SK-N-SH treated with all-trans-retinoic acid at 6 μM for 48 hours (cell line): ENCODE measurements at regions not wholly inside any gene's neighbourhood (a gene's known extent, or its start where the extent isn't known, plus 50 kb on each side); places are given as distances from the start of the nearest gene placed in this dataset.

Source experiments
- BACH2 ChIP-seq: fragments of 250-450 bp; sonication (Bioruptor Pico); IDR thresholded peaks from 2 replicates; pipeline ENCODE4 v1.9.0; 2021; ENCODE audit warnings: mild to moderate bottlenecking, borderline replicate concordance
- CREB5 ChIP-seq: fragments of 250-450 bp; sonication (Bioruptor Pico); IDR thresholded peaks from 2 replicates; pipeline ENCODE4 v1.5.1; 2020; ENCODE audit warnings: low read depth, mild to moderate bottlenecking, moderate library complexity
- CSDC2 ChIP-seq: fragments of 250-450 bp; sonication (Bioruptor Pico); IDR thresholded peaks from 2 replicates; pipeline ENCODE4 v1.5.0; 2020; ENCODE audit warnings: mild to moderate bottlenecking, moderate library complexity
- OSR1 ChIP-seq: fragments of 250-450 bp; sonication (Bioruptor Pico); IDR thresholded peaks from 2 replicates; pipeline ENCODE4 v1.8.0; 2022; ENCODE audit warnings: moderate library complexity, mild to moderate bottlenecking, inconsistent platforms
- TOX ChIP-seq: fragments of 250-450 bp; sonication (Bioruptor Pico); IDR thresholded peaks from 2 replicates; pipeline ENCODE4 v1.8.0; 2021; ENCODE audit warnings: mild to moderate bottlenecking, moderate library complexity, borderline replicate concordance
- TSHZ2 ChIP-seq: fragments of 250-450 bp; sonication (Bioruptor Pico); IDR thresholded peaks from 2 replicates; pipeline ENCODE4 v1.5.0; 2020; ENCODE audit warnings: mild to moderate bottlenecking, moderate library complexity
- ZC3H10 ChIP-seq: fragments of 250-450 bp; sonication (Bioruptor Pico); IDR thresholded peaks from 2 replicates; pipeline ENCODE4 v1.5.1; 2021; ENCODE audit warnings: mild to moderate bottlenecking, moderate library complexity
- ZFP30 ChIP-seq: fragments of 450-650 bp; formaldehyde crosslinking; IDR thresholded peaks from 2 replicates; pipeline ENCODE4 v1.5.0; 2022; ENCODE audit warnings: mild to moderate bottlenecking, moderate library complexity
- ZNF565 ChIP-seq: fragments of 450-650 bp; formaldehyde crosslinking; conservative IDR thresholded peaks from 2 replicates; pipeline ENCODE4 v1.5.0; 2020; ENCODE audit warnings: low read depth, mild to moderate bottlenecking, moderate library complexity
- ZNF70 ChIP-seq: fragments of 450-650 bp; formaldehyde crosslinking; IDR thresholded peaks from 2 replicates; pipeline ENCODE4 v1.5.0; 2020; ENCODE audit warnings: mild to moderate bottlenecking, moderate library complexity
- TF ChIP-seq, protein P1 (sequence below): fragments of 250-450 bp; sonication (Bioruptor Pico); IDR thresholded peaks from 2 replicates; pipeline ENCODE4 v1.8.0; 2020; ENCODE audit warnings: mild to moderate bottlenecking, moderate library complexity, borderline replicate concordance
- TF ChIP-seq, protein P2 (sequence below): fragments of 250-450 bp; sonication (Bioruptor Pico); IDR thresholded peaks from 2 replicates; pipeline ENCODE4 v1.8.0; 2021; ENCODE audit warnings: low read depth, mild to moderate bottlenecking, moderate library complexity, borderline replicate concordance

DNA sequence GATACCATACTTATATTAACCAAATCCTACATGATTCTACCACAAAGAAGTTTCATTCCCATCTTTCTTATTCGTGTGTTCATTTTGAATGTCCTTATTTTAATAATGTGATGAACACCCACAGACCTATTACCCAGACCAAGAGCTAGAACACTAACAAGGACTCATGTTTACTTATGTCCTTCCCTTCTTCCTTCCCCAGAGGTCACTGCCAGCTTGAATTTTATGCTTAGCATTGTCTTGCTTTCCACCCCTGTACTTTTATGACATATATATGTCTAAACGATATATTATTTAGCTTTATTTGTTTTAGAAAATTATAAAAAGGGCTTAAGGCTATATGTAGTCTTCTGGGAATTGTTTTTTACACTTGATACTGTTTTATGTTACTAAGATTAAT lies 238.6 kb downstream of the LRIG3 start:
- TF ChIP-seq CREB5: no peak
- TF ChIP-seq BACH2 (CRISPR knock-in tag): no peak
- TF ChIP-seq TOX (CRISPR knock-in tag): no peak
- TF ChIP-seq, protein P1, sequence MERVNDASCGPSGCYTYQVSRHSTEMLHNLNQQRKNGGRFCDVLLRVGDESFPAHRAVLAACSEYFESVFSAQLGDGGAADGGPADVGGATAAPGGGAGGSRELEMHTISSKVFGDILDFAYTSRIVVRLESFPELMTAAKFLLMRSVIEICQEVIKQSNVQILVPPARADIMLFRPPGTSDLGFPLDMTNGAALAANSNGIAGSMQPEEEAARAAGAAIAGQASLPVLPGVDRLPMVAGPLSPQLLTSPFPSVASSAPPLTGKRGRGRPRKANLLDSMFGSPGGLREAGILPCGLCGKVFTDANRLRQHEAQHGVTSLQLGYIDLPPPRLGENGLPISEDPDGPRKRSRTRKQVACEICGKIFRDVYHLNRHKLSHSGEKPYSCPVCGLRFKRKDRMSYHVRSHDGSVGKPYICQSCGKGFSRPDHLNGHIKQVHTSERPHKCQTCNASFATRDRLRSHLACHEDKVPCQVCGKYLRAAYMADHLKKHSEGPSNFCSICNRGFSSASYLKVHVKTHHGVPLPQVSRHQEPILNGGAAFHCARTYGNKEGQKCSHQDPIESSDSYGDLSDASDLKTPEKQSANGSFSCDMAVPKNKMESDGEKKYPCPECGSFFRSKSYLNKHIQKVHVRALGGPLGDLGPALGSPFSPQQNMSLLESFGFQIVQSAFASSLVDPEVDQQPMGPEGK: no peak
- TF ChIP-seq ZNF565: no peak
- TF ChIP-seq CSDC2: no peak
- no peak for TF ChIP-seq ZC3H10 (CRISPR knock-in tag)
- TF ChIP-seq, protein P2, sequence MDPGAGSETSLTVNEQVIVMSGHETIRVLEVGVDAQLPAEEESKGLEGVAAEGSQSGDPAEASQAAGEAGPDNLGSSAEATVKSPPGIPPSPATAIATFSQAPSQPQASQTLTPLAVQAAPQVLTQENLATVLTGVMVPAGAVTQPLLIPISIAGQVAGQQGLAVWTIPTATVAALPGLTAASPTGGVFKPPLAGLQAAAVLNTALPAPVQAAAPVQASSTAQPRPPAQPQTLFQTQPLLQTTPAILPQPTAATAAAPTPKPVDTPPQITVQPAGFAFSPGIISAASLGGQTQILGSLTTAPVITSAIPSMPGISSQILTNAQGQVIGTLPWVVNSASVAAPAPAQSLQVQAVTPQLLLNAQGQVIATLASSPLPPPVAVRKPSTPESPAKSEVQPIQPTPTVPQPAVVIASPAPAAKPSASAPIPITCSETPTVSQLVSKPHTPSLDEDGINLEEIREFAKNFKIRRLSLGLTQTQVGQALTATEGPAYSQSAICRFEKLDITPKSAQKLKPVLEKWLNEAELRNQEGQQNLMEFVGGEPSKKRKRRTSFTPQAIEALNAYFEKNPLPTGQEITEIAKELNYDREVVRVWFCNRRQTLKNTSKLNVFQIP (CRISPR knock-in tag): no peak
- no peak for TF ChIP-seq TSHZ2 (CRISPR knock-in tag)
- no peak for TF ChIP-seq ZNF70 (CRISPR knock-in tag)
- no peak for TF ChIP-seq ZFP30 (CRISPR knock-in tag)
- TF ChIP-seq OSR1 (CRISPR knock-in tag): no peak
